EL (cell line): ENCODE measurements at regions not wholly inside any gene's neighbourhood (a gene's known extent, or its start where the extent isn't known, plus 50 kb on each side); places are given as distances from the start of the nearest gene placed in this dataset.

Experiments
- DNase-seq: peaks from one replicate; pipeline ENCODE4 v3.0.0-alpha.2; 2016

DNA sequence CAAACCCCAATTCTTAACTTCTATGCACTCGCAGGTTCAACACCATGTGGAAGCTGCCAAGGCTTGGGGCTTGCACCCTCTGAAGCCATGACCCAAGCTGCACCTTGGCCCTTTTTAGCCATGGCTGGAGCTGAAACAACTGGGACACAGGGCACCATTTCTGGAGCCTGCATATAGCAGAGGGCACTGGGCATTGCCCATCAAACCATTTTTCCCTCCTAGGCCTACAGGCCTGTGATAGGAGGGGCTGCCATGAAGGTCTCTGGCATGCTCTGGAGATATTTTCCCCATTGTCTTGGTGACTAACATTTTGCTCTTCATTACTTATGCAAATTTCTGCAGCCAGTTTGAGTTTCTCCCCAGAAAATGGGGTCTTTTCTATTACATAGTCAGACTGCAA, 484.7 kb downstream of the EPHA7 start:
- DNase-seq: no peak

DNA sequence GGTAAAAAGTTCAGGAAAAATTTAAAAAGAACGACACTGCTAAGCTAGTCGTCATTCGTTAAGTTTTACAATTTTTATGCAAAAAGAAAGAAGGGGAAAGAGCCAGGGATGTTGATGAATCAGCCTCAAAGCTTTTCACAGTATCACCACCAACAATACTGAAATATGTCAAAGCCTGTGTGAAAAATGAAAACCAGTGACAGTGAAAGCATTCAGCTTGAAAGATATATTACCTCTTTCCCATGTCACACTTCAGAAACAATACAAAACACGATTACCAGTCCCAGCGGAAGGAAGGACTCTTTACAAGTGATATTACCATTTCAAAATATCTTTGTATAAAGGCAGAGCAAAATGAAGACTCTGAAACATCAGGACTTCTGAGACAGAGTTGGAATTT, 489.2 kb downstream of the EPHA7 start:
- no peak for DNase-seq

DNA sequence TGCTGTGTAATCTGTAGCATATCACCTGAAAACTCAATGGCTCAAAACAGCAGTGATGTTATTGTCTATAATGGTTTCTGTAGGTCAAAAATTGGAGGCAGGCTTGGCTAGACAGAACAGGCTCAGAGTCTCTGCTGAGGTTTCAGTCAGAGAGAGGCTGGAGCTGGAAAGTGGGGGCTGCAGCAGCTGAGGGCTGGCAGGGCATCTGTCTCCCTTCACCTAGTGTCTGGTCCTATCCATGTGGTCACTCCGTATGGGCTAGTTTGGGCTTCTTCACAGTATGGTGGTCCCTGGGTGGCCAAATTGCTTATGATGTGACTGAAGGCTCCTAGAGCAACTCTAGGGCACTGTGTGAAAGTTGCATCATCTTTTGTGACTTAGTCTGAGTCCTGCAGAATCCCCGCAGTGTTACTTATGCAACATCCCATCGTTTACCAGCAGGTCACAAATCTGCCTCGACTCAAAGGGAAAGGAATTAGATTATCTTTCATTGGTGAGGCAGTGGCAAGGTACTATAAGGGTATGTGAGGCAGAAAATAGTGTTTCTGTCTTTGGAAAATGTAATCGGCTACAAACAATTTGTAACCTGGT, 497.0 kb downstream of the EPHA7 start:
- no peak for DNase-seq

DNA sequence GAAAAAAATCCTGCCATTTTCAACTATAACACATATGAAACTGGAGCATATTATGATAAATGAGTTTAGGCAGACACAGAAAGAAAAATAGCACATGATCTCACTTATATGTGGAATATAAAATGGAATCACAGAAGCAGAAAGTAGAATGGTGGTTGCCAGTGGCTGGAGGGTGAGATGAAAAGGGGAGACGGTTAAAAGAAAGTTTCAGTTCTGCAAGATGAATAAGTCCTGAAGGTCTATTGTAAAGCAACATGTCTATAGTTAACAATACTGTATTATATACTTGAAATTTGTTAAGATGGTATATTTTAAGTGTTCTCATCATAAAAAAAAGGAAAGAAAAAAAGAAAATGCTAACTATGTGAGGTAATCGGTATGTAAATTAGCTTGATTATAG, 503.9 kb downstream of the EPHA7 start:
- DNase-seq: no peak

DNA sequence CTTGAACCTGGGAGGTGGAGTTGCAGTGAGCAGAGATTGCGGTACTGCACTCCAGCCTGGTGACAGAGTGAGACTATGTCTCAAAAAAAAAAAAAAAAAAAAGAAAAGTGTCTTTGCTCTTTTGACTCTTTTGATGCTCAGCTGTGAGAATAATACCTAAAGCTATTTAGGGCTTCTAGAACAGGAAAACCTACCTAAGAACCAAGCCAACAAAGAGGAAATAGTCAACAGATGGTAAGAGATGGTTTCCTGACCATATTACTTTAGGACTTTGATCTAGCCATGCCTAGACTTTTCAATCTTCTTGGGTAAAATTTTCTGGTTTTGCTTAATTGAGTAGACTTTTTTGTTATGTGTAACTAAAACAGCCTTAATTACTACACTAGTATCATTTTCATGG, 508.1 kb downstream of the EPHA7 start:
- DNase-seq: no peak

DNA sequence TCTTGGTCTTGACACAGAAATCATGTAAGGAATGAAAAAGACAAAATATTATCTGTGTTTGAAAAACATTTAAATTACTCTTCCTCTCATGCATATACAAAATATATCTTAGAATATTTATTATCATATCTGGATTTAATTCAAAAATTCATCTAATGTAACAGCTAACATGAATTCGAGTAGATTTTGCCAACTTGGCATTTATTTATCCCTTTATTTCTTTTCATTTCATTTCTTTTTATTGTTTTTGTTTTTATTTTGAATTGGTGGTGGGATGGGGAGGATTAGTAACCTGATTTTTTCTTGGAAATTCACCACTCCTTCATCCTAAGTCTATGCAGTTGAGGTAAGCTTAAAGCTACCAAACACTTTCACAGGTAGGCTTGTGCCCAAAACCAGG, 508.7 kb downstream of the EPHA7 start:
- DNase-seq: no peak

DNA sequence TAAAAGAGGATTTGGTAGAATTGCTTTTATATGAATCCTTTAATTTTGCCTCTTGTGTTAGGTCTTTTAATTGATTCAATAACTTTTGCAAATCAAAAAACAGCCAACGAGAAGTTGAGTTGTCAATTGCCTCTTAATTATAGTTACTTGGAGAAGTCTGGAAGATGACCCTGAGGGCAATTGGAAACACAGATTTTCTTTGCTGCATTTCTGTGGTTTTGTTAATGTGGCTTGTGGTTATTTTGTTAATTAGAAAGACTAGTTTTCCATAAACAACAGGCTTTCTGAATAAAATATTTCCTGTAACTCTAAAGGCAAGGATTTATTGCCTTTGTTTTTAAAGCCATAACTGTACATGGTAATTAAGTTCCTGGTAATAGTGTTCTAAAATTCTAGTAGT, 513.0 kb downstream of the EPHA7 start:
- no peak for DNase-seq

DNA sequence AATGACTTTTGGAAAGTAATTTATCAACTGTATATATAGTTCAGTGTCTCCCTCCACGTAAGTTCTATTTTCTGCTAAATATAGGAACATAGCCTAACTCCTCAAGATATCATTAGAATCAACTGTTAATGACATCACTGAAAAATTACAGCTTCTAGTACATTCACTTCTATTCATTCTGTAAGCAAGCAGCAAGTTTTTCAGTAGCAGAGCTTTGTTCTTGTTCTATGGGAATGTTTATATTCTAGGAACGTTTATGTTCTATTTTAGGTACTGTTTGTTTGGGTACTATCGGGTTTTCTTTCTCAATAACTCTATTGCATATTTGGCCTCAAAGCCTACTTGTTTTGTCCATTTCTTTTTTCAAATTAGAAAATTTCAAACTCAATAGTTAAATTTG, 525.6 kb downstream of the EPHA7 start:
- no peak for DNase-seq

DNA sequence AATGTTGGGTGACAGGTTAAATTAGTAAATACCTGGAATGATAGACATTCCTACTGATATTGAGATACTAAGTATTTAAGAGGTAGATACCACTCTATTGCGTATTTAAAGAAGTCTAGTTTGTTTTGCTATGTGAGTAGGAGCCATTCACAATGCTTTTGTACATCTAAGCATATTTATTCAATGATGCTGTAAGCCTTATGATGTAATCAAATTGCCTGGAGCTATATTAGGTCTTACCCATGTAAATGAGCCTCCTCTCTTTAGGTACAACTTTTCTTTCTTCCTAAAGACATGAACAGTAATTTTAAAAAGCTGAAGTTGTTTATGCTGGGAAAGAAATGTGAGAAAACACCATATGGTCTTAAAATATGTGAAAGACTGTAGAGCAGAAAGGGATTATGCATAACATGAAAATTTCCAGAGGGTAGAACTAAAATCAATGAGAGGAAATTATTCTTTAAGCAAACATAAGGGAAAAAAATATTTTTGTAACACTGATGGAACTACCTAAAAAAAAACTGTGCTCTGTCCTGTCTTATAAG, 526.7 kb downstream of the EPHA7 start:
- DNase-seq: no peak

DNA sequence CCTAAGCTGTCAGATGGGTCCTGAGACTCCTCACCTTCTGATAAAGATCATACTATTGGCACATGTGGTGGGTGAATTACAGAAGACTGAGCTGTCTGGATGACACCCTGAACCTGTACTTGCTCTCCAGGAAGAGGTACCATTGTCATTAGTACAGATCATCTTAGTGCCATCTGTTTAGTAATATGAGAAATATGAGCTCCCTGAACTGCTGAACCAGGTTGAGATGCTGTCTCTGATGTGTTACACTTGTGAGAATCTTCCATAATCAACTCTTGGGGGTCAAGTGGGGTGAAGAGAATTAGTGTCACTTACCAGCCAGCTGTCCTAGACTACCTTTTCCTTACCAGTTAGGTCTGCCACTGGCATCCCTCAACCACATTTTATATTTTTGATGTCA, 531.0 kb downstream of the EPHA7 start:
- no peak for DNase-seq

DNA sequence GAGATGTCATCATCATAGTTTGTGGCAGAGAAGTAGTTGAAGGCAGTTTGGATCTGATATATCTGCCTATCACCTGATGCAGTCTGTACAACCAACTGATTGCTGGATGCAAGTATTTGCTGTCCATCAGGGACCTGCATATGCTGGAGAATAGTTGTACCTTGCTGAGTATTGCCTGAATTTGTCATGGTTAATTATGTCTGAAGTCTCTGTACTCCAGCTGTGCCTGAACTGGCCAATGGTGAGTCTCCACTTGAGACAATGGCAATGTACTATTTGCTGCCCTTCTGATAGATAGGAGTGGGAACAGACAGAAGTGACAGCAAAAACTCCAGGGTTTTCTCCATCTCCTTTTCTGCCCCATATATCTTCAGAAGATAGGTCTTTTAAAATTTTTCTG, 531.5 kb downstream of the EPHA7 start:
- DNase-seq: no peak

DNA sequence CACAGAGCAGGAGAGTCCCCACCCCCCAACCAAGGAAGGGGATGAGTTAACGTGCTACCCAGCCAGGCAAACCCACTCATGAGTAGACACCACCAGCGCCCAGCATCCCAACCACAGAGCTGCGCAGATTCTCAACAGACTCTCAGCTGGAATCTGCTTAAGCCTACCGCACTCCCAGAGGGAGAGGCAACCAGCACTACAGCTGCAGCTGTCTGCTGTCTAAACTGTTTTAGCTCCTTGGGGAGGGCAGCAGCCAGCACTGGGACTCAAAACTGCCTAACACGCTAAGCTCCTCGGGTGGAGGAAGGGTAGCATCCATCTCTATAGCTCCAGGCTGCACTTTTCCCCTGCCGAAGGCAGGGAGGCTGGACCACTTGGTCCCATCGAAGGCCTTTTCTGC, 539.8 kb downstream of the EPHA7 start:
- no peak for DNase-seq

DNA sequence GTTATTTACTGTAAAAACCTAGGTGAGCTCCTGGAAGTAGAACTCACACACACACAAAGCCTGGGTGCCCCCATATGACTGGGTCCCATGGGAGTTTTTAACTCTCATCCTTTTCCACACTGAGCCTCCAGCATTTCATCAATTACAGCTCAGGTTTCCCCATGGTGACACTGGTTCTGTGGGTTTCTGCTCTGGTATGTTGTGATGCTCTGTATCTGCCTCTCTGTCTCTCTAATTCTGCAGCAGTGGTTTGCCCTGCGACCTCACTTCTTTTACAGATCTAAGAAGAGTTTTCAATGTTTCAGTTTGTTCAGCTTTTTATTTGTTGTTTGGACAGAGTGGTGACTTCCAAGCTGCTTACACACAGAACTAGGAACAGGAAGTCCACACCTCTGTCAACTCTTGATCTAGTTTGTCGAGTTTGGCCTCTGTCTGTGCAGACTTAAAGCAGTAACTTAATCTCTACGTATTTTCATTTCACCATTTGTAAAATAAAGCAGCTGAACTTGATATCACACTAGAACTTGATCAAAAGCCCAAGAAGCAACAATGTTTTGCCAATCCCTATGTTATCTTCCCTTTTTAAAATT, 554.3 kb downstream of the EPHA7 start:
- no peak for DNase-seq

DNA sequence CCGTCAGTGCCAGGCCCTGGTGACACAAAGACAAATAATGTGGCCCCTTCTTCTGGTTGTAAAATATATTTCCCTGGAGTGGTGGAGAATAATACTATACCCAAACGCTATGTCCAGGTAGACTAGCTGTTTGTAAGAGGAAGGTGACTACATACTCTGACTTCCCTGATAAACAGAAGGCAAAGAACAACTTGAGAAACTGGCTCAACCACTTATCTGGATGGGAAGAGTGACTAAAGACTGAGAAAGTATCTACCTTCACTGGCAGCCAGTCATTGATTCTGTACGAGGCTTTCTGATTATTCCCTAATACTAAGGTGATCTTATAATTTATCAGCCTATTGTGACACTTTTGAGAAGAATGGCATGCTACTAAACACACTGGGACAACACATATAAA, 569.7 kb downstream of the EPHA7 start:
- no peak for DNase-seq

DNA sequence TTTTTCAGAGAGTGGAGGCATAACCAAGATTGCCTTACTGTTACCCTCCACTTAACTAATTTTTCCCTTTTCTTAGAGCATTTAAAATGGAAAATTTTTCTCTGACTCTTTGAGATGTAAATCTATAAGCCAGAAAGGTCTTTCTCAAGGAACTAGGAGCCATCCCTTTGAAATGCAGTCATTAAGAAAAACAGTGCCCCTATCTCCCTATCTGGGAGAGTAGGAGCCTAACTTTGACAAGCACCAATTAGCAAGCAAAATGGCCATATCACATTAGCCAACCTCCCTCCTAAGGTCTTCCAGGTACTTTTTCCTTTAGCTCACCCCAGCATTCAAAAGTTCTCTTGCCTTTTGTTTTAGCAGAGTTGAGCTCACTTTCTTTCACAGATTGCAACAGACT, 570.5 kb downstream of the EPHA7 start:
- DNase-seq: no peak

DNA sequence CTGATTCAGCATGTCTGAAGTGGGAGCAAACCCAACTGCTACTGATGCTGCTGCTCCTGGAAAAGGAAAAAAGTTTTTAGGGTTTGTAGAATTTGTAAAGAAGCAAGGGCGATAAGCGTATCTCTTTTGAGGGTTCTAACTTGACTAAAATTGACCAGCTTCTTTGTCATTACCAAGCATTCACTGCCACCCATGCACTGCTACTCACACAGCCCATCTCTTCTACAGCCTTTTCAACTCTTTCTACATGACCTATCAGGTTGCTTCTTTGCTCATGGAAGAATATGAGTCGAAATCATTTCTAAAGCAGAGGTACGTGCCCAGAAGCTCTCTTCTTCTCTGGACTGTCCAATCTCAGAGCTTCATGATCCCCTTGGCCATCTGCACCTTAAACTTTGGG, 570.9 kb downstream of the EPHA7 start:
- no peak for DNase-seq

DNA sequence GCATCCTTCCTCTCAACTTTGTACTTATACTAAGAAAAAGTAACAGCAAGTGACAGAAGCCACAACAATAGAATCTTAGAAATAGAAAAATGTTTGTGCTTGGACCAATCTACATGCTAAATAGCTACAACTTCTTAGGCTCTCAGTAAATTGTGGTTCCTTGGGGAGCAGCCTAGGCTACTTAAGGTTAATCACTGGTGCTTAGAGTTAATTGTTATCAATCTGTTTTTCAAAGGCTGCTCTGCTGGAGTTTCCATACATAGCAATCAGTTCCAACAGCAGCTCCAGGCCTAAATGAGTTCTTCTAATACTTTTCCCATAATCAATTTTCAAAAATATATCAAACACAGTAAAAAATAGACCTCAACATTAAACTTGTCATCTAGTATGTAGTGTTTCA, 571.4 kb downstream of the EPHA7 start:
- no peak for DNase-seq

DNA sequence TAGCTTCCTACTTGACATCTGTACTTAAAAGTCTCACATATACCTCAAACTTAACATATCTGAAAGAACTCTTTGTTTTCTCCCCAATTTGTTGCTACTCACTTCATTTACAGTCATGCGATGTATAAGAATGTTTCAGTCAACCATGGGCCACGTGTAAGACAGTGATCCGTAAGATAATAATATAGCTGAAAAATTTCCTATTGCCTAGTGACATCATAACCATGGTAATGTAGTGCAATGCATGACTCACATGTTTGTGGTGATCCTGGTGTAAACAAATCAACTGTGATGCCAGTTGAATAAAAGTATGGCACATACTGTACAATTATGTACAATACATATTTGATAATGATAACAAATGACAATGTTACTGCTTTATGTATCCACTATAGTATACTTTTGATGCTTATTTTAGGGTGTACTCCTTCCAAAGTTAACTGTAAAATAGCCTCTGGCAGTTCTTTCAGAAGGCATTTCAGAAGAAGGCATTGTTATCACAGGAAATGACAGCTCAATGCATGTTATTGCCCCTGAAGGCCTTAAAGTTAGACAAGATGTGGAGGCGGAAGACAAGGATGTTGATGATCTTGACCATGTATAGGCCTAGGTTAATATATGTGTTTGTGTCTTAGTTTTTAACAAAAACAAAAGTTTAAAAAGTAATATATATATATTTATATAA, 579.0 kb downstream of the EPHA7 start:
- no peak for DNase-seq

DNA sequence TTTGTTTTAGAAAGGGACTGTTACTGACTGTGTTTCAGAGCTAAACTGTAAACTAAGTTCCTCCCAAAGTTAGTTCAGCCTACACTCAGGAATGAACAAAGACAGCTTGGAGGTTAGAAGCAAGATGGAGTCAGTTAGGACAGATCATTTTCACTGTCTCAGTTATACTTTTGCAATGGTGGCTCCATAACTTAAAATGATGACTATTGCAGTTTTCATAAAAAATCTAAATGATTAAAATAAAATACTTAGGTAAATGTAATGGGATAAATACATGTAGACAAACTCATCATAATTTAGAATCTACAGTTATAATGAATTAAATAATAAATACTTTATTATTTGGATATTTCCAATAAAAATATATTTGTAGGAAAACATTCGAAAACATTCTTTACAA, 590.6 kb downstream of the EPHA7 start:
- no peak for DNase-seq

DNA sequence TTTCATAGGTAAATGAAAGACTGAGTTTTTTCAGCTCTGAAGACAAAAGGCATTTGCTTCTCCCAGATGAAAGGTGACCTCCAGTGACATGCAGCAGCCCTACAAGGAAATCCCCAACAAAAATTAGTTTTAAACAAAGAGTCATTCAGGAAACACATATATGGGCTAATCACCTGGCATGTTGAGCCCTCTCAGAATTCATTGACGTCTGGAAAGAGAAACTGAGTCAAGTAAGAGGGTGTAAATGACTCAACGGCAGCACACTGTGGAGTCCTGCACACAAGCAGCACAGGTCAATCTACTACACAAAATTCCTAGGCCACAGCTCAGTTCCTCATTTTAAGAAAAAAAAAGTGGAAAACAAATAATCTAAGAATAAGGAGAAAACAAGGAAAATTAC, 592.3 kb downstream of the EPHA7 start:
- no peak for DNase-seq

DNA sequence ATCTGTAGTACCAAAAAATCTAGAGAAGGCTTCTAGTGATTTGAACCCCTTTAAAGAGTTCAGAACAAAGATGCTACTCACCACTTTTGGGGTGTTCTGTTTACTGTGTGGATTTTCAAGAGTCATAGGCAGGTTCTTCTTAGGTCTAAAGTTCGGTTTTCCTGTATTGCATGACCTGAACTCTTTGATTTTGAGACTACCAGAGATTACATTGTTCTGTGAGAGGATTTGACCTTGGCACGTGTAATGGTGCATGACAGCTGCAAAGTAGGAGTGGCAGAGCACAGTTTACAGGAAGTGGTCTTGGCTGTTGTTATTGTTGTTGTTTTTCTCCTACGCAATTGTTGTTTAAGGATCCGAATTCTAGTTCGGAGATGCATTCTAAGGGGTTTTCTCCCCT, 592.7 kb downstream of the EPHA7 start:
- DNase-seq: no peak

DNA sequence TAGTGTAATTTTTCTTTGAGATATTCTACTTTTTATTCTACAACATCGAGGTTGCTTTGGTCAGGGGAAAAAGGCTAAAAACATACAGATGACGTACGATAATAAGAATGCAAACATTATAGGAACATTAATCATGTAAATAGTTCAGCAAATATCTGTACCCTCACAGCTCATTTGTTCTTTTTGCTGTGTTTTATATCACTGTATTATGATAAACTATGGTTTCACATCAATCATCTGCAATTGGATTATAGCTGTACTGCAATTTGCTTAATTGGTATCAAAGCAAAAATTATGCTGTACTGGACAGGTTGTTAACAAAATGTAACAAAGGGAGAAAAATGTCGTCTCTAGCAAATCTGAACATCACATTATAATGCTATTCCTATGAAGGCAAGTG, 597.1 kb downstream of the EPHA7 start:
- no peak for DNase-seq

DNA sequence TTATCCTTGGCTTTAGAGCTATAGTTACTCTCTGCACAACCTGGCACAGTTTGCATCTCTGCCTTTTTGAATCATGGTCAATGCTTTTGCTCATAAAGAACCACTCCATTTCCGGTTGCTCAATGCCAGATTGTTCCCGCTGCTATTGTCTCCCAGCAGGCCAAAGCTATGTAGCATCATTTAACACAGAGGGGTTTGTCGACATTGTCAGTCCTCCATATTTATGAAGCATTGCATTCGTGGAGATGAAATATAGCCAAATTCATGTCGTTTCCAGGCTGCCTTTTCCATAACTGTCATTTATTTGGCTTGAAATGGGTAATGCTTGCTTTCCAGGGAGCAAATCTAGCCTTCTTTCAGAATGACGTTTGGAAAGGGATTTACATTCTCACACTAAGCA, 598.8 kb downstream of the EPHA7 start:
- DNase-seq: no peak

DNA sequence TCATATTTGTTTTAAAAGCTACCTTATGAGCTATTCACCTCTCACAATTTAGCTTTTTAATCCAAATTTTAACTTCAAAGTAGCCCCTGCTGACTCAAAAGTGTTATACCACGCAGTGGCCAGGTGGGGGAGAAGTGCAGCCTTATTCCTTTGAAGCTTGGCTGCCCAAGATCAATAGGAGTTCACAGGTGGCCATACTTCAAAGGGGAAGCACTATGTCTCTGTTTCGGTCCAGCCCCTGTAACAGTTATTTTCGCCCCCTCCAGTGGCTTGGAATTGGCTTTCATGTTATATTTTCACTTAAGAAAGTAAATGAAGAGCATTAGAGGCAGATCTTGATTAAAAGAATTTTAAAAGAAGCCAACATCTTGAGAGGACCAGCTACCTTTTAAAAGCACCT, 608.4 kb downstream of the EPHA7 start:
- no peak for DNase-seq

DNA sequence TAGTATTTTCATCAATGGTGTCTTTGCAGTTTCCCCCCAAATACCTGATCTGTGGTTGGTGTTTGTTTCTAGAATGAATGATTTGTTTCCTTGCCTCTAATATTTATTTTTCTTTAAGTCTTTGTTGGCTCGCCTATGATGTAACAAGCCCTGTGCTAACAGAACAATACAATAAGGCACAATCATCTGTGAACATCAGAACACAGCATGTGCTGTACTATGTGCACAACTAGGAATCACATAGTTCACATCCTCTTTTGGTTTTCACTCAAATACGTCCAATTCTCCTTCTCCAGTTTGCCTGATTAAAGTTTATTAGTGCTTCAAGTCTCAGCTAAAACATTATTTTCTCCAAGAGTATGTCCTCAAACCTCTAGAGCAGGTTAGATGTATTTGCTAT, 613.1 kb downstream of the EPHA7 start:
- DNase-seq: no peak
